Upper lobe of left lung (tissue), 6 donors: ENCODE measurements at regions not wholly inside any gene's neighbourhood (a gene's known extent, or its start where the extent isn't known, plus 50 kb on each side); places are given as distances from the start of the nearest gene placed in this dataset.

Experiments
- ATAC-seq, 2 donors: fragments of 200-7000 bp; cut with Tn5 transposase; one replicate each; pipeline ENCODE4 v1.9.1; 2022; ENCODE audit warnings: mild to moderate bottlenecking in 2 of 2, moderate library complexity in 2 of 2; ENCODE audit not compliant: low FRiP score in 2 of 2
- DNase-seq, 2 donors: peaks; one replicate each; pipeline ENCODE4 v3.0.0-alpha.2; 2019 to 2020
- H3K27ac ChIP-seq, 4 donors: fragments of 200-600 bp; sonication (generic); one replicate each; pipeline ENCODE4 v1.5.1; 2016 to 2019
- H3K27me3 ChIP-seq, 4 donors: fragments of 200-600 bp; sonication (generic); one replicate each; pipeline ENCODE4 v1.5.1; 2017 to 2019
- H3K36me3 ChIP-seq, 4 donors: fragments of 200-600 bp; sonication (generic); one replicate each; pipeline ENCODE4 v1.5.1; 2016 to 2019
- H3K4me1 ChIP-seq, 4 donors: fragments of 200-600 bp; sonication (generic); one replicate each; pipeline ENCODE4 v1.5.1; 2018 to 2019
- H3K4me3 ChIP-seq, 4 donors: fragments of 200-600 bp; sonication (generic); one replicate each; pipeline ENCODE4 v1.5.1; 2017 to 2019; ENCODE audit warnings: mild to moderate bottlenecking in 2 of 4, moderate library complexity in 1 of 4
- H3K9me3 ChIP-seq, 4 donors: fragments of 200-600 bp; sonication (generic); one replicate each; pipeline ENCODE4 v1.5.1; 2018 to 2019
- CTCF ChIP-seq, 6 experiments: fragments of 450-650 bp in 4 of 6; fragments of 200-600 bp in 2 of 6; sonication (generic) in 2 of 6; IDR thresholded peaks; one replicate each; pipeline ENCODE4 v1.5.1; 2016 to 2019; ENCODE audit warnings: antibody characterized with exemption in 6 of 6
- EP300 ChIP-seq, 4 donors: sonication (generic); formaldehyde crosslinking; IDR thresholded peaks; one replicate each; pipeline ENCODE4 v1.5.1; 2017; ENCODE audit warnings: antibody characterized with exemption in 4 of 4, control low read depth in 2 of 4
- POLR2A ChIP-seq, 4 donors: fragments of 450-650 bp; IDR thresholded peaks; one replicate each; pipeline ENCODE4 v1.5.1; 2016 to 2017; ENCODE audit warnings: antibody characterized with exemption in 4 of 4, mild to moderate bottlenecking in 2 of 4
- POLR2AphosphoS5 ChIP-seq, 2 donors: sonication (generic); formaldehyde crosslinking; IDR thresholded peaks; one replicate each; pipeline ENCODE4 v1.5.1; 2017; ENCODE audit warnings: antibody characterized with exemption in 2 of 2
- WGBS, 2 donors: methylation state at CpG; one replicate each; pipeline ENCODE4 v1.1.5; 2017 to 2018; 5-methylcytosine and 5-hydroxymethylcytosine counted together
- donor health status: DM: no; HTN: no; CAD: no; lungs with moderate emphysema.
- donor health status: DM: no; HTN: yes; CAD: no; lungs with severe emphysema.

- Histone ChIP-seq H3K27ac (no peak overlapping the region), H3K4me1 (no peaks in the 10 kb centered on the region), H3K4me3 (no peak overlapping the region), H3K27me3 (no peaks in the 10 kb centered on the region), H3K9me3 (no peaks in the 10 kb centered on the region), H3K36me3 (no peaks in the 10 kb centered on the region)
- DNase-seq: no peak
- TF ChIP-seq POLR2AphosphoS5 (IDR thresholded peaks at IDR 0.05) (no peak), POLR2A (IDR thresholded peaks at IDR 0.05) (no peak), CTCF (IDR thresholded peaks at IDR 0.05) (no peak), EP300 (IDR thresholded peaks at IDR 0.05) (no peak)
- no peak for ATAC-seq
- 46 to 63% methylated on average over 1 of the region's 1 CpG for WGBS, 2 donors
These were observed 132.4 kb upstream of the RAB6C start for GRCh38 chr2:129847043-129847442.

- Histone ChIP-seq H3K27me3 (no peaks in the 10 kb centered on the region), H3K4me3 (no peak overlapping the region), H3K36me3 (no peaks in the 10 kb centered on the region), H3K4me1 (no peaks in the 10 kb centered on the region), H3K27ac (no peak overlapping the region), H3K9me3 (no peaks in the 10 kb centered on the region)
- ATAC-seq (peak in 1 of 2 donors; percentile 88), DNase-seq (no peak)
- TF ChIP-seq POLR2A (IDR thresholded peaks at IDR 0.05): no peak
- TF ChIP-seq CTCF (IDR thresholded peaks at IDR 0.05): peak; percentile 36 to 75 (median 61)
- TF ChIP-seq EP300 (IDR thresholded peaks at IDR 0.05): no peak
- no peak for TF ChIP-seq POLR2AphosphoS5 (IDR thresholded peaks at IDR 0.05)
- WGBS, 2 donors: 16 to 19% methylated on average over 6 of the region's 6 CpGs
These were observed 129.8 kb upstream of the RAB6C start for GRCh38 chr2:129849559-129850160.

- DNase-seq (no peak), ATAC-seq (no peak)
- Histone ChIP-seq H3K4me1 (no peaks in the 10 kb centered on the region), H3K27ac (no peak overlapping the region), H3K36me3 (no peaks in the 10 kb centered on the region), H3K27me3 (no peaks in the 10 kb centered on the region), H3K4me3 (no peak overlapping the region), H3K9me3 (no peaks in the 10 kb centered on the region)
- WGBS, 2 donors: 34 to 48% methylated on average over 4 of the region's 4 CpGs
- TF ChIP-seq POLR2A (IDR thresholded peaks at IDR 0.05) (no peak), CTCF (IDR thresholded peaks at IDR 0.05) (no peak), EP300 (IDR thresholded peaks at IDR 0.05) (no peak)
These were observed 122.3 kb upstream of the RAB6C start for GRCh38 chr2:129857200-129857599.

GRCh38 chr2:129859175-129859574 lies 120.3 kb upstream of the RAB6C start:
- Histone ChIP-seq H3K4me1 (no peaks in the 10 kb centered on the region), H3K9me3 (no peaks in the 10 kb centered on the region), H3K4me3 (no peak overlapping the region), H3K36me3 (no peaks in the 10 kb centered on the region), H3K27ac (no peak overlapping the region), H3K27me3 (no peaks in the 10 kb centered on the region)
- TF ChIP-seq POLR2A (IDR thresholded peaks at IDR 0.05) (no peak), POLR2AphosphoS5 (IDR thresholded peaks at IDR 0.05) (no peak), CTCF (IDR thresholded peaks at IDR 0.05) (no peak), EP300 (IDR thresholded peaks at IDR 0.05) (no peak)
- 66 to 86% methylated on average over 9 of the region's 9 CpGs for WGBS, 2 donors
- DNase-seq (no peak), ATAC-seq (no peak)

GRCh38 chr2:129860088-129860487 lies 119.4 kb upstream of the RAB6C start:
- no peak for ATAC-seq
- TF ChIP-seq CTCF (IDR thresholded peaks at IDR 0.05): no peak
- TF ChIP-seq POLR2AphosphoS5 (IDR thresholded peaks at IDR 0.05): no peak
- no peak for TF ChIP-seq POLR2A (IDR thresholded peaks at IDR 0.05)
- TF ChIP-seq EP300 (IDR thresholded peaks at IDR 0.05): no peak
- Histone ChIP-seq H3K9me3 (no peaks in the 10 kb centered on the region), H3K27ac (no peak overlapping the region), H3K4me1 (no peaks in the 10 kb centered on the region), H3K36me3 (no peaks in the 10 kb centered on the region), H3K4me3 (no peak overlapping the region), H3K27me3 (no peaks in the 10 kb centered on the region)
- DNase-seq: no peak
